ENCODE measurements at regions not wholly inside any gene's neighbourhood (a gene's known extent, or its start where the extent isn't known, plus 50 kb on each side); places are given as distances from the start of the nearest gene placed in this dataset.

DNA sequence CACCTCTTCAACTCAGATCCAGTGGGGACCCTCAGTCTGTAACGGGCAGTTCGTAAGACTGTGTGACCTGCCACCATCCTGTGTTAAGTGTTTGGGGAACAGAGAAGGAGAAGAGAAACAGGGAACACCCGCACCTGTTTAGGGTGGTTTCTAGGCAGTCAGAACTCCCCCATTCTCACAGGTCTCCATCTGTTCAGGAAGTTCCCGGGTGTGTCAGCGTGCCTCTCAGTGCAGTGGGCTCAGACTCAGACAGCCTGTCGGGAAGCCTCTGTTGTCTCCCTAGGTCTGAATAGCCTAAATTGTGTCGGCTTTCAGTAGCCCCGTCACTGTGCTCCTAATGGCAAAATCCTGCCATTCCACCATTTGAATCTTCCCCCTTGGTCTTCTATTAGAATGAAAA lies 256.6 kb downstream of the LOXHD1 start:
- Histone ChIP-seq H3K9me3 (ENCODE audit: control insufficient read depth, low read length) (no peaks in the 10 kb centered on the region), H3K4me3 (ENCODE audit: low read length) (no peak overlapping the region), H3K27me3 (ENCODE audit: control insufficient read depth, insufficient read depth) (no peaks in the 10 kb centered on the region), H3K27ac (ENCODE audit: low read length) (no peak overlapping the region), H3K4me1 (ENCODE audit: control insufficient read depth, insufficient read depth, low read length) (no peaks in the 10 kb centered on the region)
- intact Hi-C loops (cut with DNase I) = no loop called here
- no peak for ATAC-seq
- DNase-seq = no peak
- WGBS = 82% methylated on average over 8 of the region's 8 CpGs

DNA sequence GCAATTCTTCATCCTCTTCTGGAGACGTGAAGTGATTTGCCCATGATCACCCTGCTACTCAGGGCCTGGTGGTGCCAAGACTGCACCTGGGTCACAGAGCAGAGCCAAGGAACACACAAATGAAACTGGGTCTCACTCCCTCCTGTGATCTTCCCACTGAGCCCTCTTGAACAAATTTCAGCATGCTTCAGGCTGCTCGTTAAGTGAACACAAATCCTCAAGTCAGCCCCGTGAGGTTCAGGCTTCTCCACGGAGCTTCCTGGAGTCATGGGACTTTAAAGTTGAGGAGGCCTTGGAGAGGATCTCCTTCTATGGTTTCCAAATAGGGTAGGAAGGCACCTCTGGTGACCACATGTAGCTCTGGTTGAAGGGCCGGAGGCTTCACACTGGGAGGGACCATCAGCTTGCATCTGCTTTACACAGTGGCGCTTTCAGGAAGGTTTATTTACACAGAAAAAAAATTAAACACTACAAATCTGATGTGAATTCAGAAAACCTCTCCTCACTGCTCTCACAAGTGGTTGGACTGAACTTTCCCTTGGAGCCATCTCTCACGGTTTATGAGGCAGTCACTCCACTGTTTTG lies 255.4 kb downstream of the LOXHD1 start:
- intact Hi-C loops (cut with DNase I) = no loop called here
- DNase-seq (no peak), ATAC-seq (no peak)
- H3K27ac ChIP-seq (ENCODE audit: low read length) = no peak overlapping the region
- WGBS = 82% methylated on average over 7 of the region's 7 CpGs
- peaks cover 7% of the 10 kb centered on the region for H3K4me1 ChIP-seq (ENCODE audit: control insufficient read depth, insufficient read depth, low read length)
- H3K4me3 ChIP-seq (ENCODE audit: low read length) = no peak overlapping the region
- H3K9me3 ChIP-seq (ENCODE audit: control insufficient read depth, low read length) = no peaks in the 10 kb centered on the region
- H3K27me3 ChIP-seq (ENCODE audit: control insufficient read depth, insufficient read depth) = no peaks in the 10 kb centered on the region

DNA sequence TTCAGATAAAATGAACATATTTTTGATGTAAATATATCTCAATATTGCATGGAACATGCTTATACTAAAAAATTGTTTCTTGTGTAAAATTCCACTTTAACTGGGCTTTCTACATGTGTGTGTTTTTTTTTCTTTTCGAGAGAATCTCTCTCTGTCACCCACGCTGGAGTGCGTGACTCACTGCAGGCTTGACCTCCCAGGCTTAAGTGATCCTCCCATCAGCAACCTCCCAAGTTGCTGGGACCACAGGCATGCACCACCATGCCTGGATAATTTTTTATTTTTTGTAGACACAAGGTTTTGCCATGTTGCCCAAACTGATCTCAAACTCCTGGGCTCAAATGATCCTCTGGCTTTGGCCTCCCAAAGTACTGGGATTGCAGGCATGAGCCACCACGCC lies 254.6 kb downstream of the LOXHD1 start:
- no peaks in the 10 kb centered on the region for H3K9me3 ChIP-seq (ENCODE audit: control insufficient read depth, low read length)
- H3K4me1 ChIP-seq (ENCODE audit: control insufficient read depth, insufficient read depth, low read length) = peaks cover 12% of the 10 kb centered on the region
- ATAC-seq = no peak
- no peaks in the 10 kb centered on the region for H3K27me3 ChIP-seq (ENCODE audit: control insufficient read depth, insufficient read depth)
- WGBS = 92% methylated on average over 4 of the region's 4 CpGs
- no peak overlapping the region for H3K27ac ChIP-seq (ENCODE audit: low read length)
- no peak for DNase-seq
- H3K4me3 ChIP-seq (ENCODE audit: low read length) = no peak overlapping the region
- intact Hi-C loops (cut with DNase I) = no loop called here

DNA sequence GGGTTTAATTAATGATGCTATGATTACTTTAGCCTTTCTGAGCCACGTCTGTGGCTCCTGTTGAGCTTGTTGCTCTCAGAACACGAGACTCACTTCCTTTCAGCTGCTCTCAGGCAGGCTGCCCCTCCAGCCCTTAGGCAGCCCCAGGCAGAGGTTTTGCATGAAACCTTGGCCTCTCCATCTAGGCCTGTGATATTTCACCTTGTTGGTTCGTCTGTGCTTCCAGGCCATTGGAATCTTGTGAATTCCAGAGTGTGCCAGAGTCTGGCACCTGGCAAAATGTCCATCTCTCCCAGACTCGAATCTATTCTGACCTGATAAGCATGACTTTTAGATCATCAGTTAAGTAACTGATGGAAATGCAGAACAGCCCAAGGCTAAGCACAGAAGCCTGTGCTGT lies 254.1 kb downstream of the LOXHD1 start:
- H3K4me3 ChIP-seq (ENCODE audit: low read length) = no peak overlapping the region
- H3K27ac ChIP-seq (ENCODE audit: low read length) = no peak overlapping the region
- no peak for DNase-seq
- intact Hi-C loops (cut with DNase I) = no loop called here
- peaks cover 14% of the 10 kb centered on the region for H3K4me1 ChIP-seq (ENCODE audit: control insufficient read depth, insufficient read depth, low read length)
- ATAC-seq = no peak
- H3K27me3 ChIP-seq (ENCODE audit: control insufficient read depth, insufficient read depth) = no peaks in the 10 kb centered on the region
- H3K9me3 ChIP-seq (ENCODE audit: control insufficient read depth, low read length) = no peaks in the 10 kb centered on the region
- WGBS = 52% methylated on average over 4 of the region's 4 CpGs

DNA sequence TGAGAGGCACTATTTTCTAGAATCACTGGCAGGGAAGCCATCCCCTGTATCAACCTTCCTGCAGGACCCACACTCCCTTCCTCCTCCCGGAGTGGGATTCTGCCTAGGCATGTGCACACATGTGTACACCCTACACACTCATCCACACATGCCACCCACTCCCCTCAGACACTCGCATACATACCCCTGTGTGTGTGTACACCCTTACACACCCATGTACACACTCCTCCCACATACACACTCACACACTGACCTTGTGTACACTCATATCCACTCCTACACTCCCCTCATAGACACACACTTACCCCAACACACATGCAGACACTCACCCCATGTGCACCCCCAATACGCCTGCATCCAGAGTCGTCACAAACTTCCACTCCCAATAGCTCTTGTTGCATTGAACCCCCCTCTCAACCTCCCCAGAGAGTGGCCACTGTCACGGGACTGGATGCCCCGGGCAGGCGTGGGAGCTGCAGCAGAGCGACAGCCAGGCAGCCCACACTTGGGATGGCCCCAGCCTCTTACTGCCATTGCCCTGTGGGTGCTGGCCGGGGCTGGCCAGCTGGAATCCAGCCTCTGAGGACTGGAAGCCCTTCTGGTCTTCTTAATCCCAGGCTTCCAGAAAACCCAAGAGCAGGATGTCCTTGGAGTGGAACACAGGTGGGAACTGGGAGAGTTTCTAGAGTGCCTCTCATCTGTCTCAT lies 251.0 kb downstream of the LOXHD1 start:
- Histone ChIP-seq H3K27me3 (ENCODE audit: control insufficient read depth, insufficient read depth) (no peaks in the 10 kb centered on the region), H3K4me3 (ENCODE audit: low read length) (no peak overlapping the region), H3K4me1 (ENCODE audit: control insufficient read depth, insufficient read depth, low read length) (peaks cover 27% of the 10 kb centered on the region), H3K27ac (ENCODE audit: low read length) (no peak overlapping the region), H3K9me3 (ENCODE audit: control insufficient read depth, low read length) (no peaks in the 10 kb centered on the region)
- 85% methylated on average over 9 of the region's 9 CpGs for WGBS
- no peak for DNase-seq
- ATAC-seq = no peak
- intact Hi-C loops (cut with DNase I) = no loop called here

DNA sequence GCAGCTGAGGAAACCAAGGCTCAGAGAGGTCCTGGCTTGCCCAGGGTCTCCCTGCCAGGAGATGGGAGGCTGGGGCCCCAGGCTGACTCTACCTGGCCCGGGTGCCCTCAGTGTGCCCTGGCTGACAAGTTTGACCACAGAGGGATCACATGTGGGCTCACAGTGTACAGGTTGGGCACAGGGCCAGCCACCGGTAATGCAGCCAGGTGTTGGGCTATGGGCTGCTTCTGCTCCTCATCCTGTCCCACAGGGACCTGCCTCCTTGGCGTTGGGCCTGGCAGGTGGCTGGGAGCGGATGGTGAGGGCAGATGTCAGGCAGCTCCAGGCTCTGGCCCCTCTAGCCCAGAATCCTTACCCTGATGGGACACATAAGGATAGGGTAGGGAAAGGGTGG lies 250.5 kb downstream of the LOXHD1 start:
- ATAC-seq = no peak
- WGBS = 87% methylated on average over 4 of the region's 4 CpGs
- no peaks in the 10 kb centered on the region for H3K27me3 ChIP-seq (ENCODE audit: control insufficient read depth, insufficient read depth)
- no peak overlapping the region for H3K4me3 ChIP-seq (ENCODE audit: low read length)
- no peaks in the 10 kb centered on the region for H3K9me3 ChIP-seq (ENCODE audit: control insufficient read depth, low read length)
- no peak overlapping the region for H3K27ac ChIP-seq (ENCODE audit: low read length)
- DNase-seq = no peak
- peaks cover 27% of the 10 kb centered on the region for H3K4me1 ChIP-seq (ENCODE audit: control insufficient read depth, insufficient read depth, low read length)
- intact Hi-C loops (cut with DNase I) = no loop called here

DNA sequence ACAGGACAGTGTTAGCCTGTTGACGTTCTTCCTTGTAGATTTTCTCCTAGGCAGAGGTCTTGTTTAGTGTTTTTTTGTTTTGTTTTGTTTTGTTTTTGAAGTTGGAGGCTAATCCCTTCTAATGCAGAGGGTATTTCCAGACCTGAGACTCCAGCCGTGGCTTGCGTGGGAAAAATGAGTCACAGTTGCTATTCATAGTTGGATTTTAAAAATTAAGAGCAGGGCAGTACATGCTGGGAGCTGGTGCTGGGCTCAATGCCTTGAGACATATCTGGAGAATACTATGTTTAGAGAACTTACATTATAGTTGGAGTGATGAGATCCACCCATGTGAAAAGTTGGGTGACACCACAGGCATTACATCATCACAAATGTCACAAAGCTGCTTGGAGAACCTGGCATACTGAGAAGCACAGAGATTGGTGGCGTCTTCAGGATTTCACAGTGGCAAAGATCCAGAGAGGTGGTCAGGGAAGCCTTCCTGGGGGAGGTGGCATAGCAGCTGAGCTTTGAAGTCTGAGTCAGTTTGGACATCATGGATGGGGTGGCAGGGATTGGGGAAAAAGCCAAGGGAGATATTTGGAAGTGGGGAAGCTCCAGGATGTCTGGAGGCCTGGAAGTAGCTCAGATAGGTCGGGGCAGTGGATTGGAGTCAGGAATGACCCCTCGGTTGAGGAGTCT lies 249.4 kb downstream of the LOXHD1 start:
- ATAC-seq = peak; percentile 27 to 63

DNA sequence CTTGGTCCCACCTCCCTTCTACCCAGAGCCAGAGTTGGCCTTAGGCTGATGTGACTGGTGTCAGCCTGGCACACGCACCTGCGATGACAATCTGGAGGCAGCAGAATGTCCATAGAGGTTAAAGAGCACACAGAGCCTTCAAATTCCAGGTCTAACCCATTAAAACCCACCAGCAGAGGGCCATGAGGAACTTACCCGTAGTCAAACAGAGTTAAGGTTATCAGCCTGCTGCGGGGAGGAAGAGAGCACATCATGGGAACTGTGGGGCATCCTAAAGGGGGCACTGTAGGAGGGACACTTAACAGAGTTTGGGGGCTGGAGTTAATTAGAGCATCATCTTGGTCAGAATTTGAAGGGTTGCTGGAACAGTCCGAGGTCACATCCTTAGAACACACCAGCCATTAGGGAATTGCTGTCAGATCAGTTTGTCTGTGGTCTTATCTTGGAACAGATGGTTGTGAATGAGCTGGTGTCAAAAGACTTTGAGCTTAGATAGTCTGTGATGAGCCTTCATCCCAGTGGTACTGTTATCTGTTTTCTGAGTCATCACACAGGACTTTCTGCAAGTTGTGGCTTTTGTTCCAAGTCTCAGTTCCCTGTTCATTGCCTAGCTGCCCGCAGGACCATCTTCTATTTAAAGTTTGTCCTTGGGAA lies 248.6 kb downstream of the LOXHD1 start:
- no peak for ATAC-seq
- no peak for DNase-seq
- Histone ChIP-seq H3K27me3 (ENCODE audit: control insufficient read depth, insufficient read depth) (no peaks in the 10 kb centered on the region), H3K9me3 (ENCODE audit: control insufficient read depth, low read length) (no peaks in the 10 kb centered on the region), H3K27ac (ENCODE audit: low read length) (peak overlapping the region; percentile 73), H3K4me1 (ENCODE audit: control insufficient read depth, insufficient read depth, low read length) (peaks cover 31% of the 10 kb centered on the region), H3K4me3 (ENCODE audit: low read length) (no peak overlapping the region)
- intact Hi-C loops (cut with DNase I) = no loop called here
- 53% methylated on average over 6 of the region's 6 CpGs for whole genome bisulfite sequencing

More for the DNA sequence above, 249.4 kb downstream of the LOXHD1 start:
- Histone ChIP-seq H3K27me3 (ENCODE audit: control insufficient read depth, insufficient read depth) (no peaks in the 10 kb centered on the region), H3K27ac (ENCODE audit: low read length) (peak overlapping the region; percentile 73), H3K9me3 (ENCODE audit: control insufficient read depth, low read length) (no peaks in the 10 kb centered on the region), H3K4me3 (ENCODE audit: low read length) (no peak overlapping the region), H3K4me1 (ENCODE audit: control insufficient read depth, insufficient read depth, low read length) (peaks cover 27% of the 10 kb centered on the region)
- 47% methylated on average over 6 of the region's 6 CpGs for WGBS
- peak in 1 of 3 donors; percentile 34 for DNase-seq
- intact Hi-C loops (cut with DNase I) = no loop called here

DNA sequence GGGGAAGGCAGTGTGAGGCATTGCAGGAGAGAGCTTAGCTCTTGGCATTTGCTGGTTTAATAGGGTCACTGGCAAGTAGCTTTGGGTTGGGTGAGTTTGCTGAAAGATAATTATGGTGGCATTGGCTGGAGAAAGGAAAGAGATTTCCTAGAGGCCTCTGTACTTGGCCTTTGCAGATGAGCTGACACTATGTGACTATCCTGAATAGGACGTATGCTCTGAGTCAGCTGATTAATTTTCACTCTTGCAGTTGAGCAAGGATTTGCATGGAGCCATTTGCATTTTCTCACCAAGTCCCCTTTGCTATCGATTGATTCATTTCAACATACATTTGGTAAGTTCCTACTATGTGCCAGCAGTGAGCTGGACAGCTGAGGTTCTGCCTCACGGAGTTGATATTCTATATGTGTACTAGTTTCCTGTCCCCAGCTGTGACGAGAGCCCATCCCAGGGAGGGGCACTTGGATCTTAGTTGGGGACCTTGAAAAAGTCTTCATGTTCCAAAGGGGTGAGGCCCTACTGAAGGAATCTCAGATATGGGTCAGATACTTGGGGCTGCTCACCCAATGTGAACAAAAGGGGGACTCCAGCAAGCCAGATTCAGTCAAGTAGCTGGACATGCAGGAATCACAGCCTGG lies 245.7 kb downstream of the LOXHD1 start:
- DNase-seq (no peak), ATAC-seq (no peak)
- Histone ChIP-seq H3K9me3 (ENCODE audit: control insufficient read depth, low read length) (no peaks in the 10 kb centered on the region), H3K4me3 (ENCODE audit: low read length) (no peak overlapping the region), H3K27ac (ENCODE audit: low read length) (peak overlapping the region; percentile 92), H3K27me3 (ENCODE audit: control insufficient read depth, insufficient read depth) (no peaks in the 10 kb centered on the region), H3K4me1 (ENCODE audit: control insufficient read depth, insufficient read depth, low read length) (peaks cover 27% of the 10 kb centered on the region)
- intact Hi-C loops (cut with DNase I) = loop anchor here in 1 of 4 donors (10.0 kb wide), 1 partner anchor 77 kb away; a partner anchor contains a TSS
- 69% methylated on average over 4 of the region's 4 CpGs for WGBS

DNA sequence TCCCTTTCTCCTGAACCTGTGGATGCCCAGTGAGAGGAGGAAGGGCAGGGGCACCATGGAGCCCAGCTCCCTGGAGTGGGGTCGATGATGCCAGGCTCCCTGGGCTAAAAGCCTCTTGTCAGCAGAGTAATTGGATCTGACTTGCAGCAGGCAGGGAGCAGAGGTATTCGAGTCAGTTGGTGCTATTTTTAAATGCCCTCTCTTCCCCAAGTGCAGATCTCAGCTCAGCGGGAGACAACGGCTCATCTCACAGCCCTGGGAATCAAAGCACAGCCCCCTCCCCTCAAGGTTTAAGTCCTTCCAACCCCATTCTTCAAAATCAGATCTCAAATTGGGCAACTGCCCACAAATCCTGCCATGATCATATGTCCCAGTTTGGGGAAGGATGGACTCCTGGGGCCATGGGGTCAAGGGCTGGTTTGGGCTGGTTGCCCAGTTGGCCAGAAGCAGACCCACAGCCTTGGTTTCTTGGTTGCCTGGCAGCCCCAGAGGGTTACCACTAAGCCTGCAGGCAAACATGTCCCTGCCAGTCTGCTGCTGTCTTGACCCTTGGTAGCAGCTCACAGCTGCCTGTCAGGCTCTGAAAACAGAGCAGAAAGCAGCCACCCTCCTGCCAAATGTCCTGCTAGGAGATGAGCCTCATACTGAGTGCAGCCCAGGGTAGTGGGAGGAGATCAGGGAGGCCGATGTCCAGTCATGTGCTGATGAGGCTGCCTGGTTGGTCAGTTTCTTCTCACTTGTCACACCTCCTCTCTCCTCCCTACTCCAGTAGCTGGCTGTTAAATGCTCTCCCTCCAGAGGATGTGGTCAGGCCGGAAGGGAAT lies 244.9 kb downstream of the LOXHD1 start:
- peaks cover 21% of the 10 kb centered on the region for H3K4me1 ChIP-seq (ENCODE audit: control insufficient read depth, insufficient read depth, low read length)

More for the DNA sequence above, 244.9 kb downstream of the LOXHD1 start:
- Histone ChIP-seq H3K9me3 (ENCODE audit: control insufficient read depth, low read length) (no peaks in the 10 kb centered on the region), H3K27me3 (ENCODE audit: control insufficient read depth, insufficient read depth) (no peaks in the 10 kb centered on the region), H3K4me3 (ENCODE audit: low read length) (no peak overlapping the region), H3K27ac (ENCODE audit: low read length) (peak overlapping the region; percentile 92)
- 30% methylated on average over 6 of the region's 6 CpGs for WGBS
- intact Hi-C loops (cut with DNase I) = loop anchor here in 1 of 4 donors (10.0 kb wide), 1 partner anchor 77 kb away; a partner anchor contains a TSS
- DNase-seq (peak; percentile 33 to 82 (median 78)), ATAC-seq (peak; percentile 74 to 83)

Measured in right cardiac atrium (tissue), 5 donors.